Calu3 (cell line): ENCODE measurements at regions not wholly inside any gene's neighbourhood (a gene's known extent, or its start where the extent isn't known, plus 50 kb on each side); places are given as distances from the start of the nearest gene placed in this dataset.

Source experiments
- BruUV-seq: library from RNA; stranded (reverse); fragments of 400-500 nt; replicated peaks from 2 replicates; lab custom pipeline; 2021; lab: Mats Ljungman, UMichigan
- CTCF ChIA-PET: fragments of 300-600 bp; sonication (Branson Sonifier 250); formaldehyde crosslinking; loops from one replicate; lab custom pipeline; 2022; ENCODE audit warnings: antibody characterized with exemption; lab: Charles Lee
- DNase-seq: peaks from one replicate; pipeline ENCODE4 v3.0.0; 2022
- H3K27ac Mint-ChIP-seq: one replicate; pipeline ENCODE4 v1.8.0; 2022; ENCODE audit warnings: mixed read lengths; ENCODE audit not compliant: unreplicated experiment
- H3K27me3 Mint-ChIP-seq: one replicate; pipeline ENCODE4 v1.8.0; 2022; ENCODE audit warnings: mixed read lengths; ENCODE audit not compliant: unreplicated experiment
- H3K36me3 Mint-ChIP-seq: one replicate; pipeline ENCODE4 v1.8.0; 2022; ENCODE audit warnings: mild to moderate bottlenecking, moderate library complexity, mixed read lengths; ENCODE audit not compliant: insufficient read depth, unreplicated experiment
- H3K4me1 Mint-ChIP-seq: one replicate; pipeline ENCODE4 v1.8.0; 2022; ENCODE audit warnings: mild to moderate bottlenecking, low read depth, mixed read lengths; ENCODE audit not compliant: unreplicated experiment
- H3K4me3 Mint-ChIP-seq: one replicate; pipeline ENCODE4 v1.8.0; 2022; ENCODE audit warnings: mild to moderate bottlenecking, low read depth, moderate library complexity, mixed read lengths; ENCODE audit not compliant: unreplicated experiment
- H3K9me3 Mint-ChIP-seq: one replicate; pipeline ENCODE4 v1.8.0; 2022; ENCODE audit warnings: low read depth, mixed read lengths; ENCODE audit not compliant: unreplicated experiment
- CTCF ChIP-seq: fragments of 200-600 bp; IDR thresholded peaks from one replicate; pipeline ENCODE4 v1.8.0; 2022; ENCODE audit warnings: antibody characterized with exemption; ENCODE audit not compliant: unreplicated experiment
- intact Hi-C: fragments of 100-400 bp; cut with micrococcal nuclease; formaldehyde crosslinking; loops from one replicate; pipeline ENCODE4 v1.10.0; 2022; ENCODE audit not compliant: unreplicated experiment

- no peak for TF ChIP-seq CTCF
- no TSS peak for BruUV-seq
- H3K27me3 Mint-ChIP-seq, result no peaks in the 10 kb centered on the region
- intact Hi-C loops, result no loop called here
- H3K9me3 Mint-ChIP-seq, result no peaks in the 10 kb centered on the region
- no peak overlapping the region for H3K27ac Mint-ChIP-seq
- no peak overlapping the region for H3K4me3 Mint-ChIP-seq
- CTCF ChIA-PET, result no interaction called here
- H3K4me1 Mint-ChIP-seq, result no peaks in the 10 kb centered on the region
- H3K36me3 Mint-ChIP-seq, result no peaks in the 10 kb centered on the region
- no peak for DNase-seq
Observed at GRCh38 chr3:71873093-71873611, 88.2 kb upstream of the PROK2 start.

- Mint-ChIP-seq H3K27ac (no peak overlapping the region), H3K9me3 (no peaks in the 10 kb centered on the region), H3K27me3 (no peaks in the 10 kb centered on the region), H3K4me1 (no peaks in the 10 kb centered on the region), H3K4me3 (no peak overlapping the region), H3K36me3 (no peaks in the 10 kb centered on the region)
- CTCF ChIA-PET, result no interaction called here
- no peak for DNase-seq
- intact Hi-C loops, result no loop called here
- no peak for TF ChIP-seq CTCF
- BruUV-seq, result no TSS peak
Observed at GRCh38 chr3:71872256-71872655, 87.3 kb upstream of the PROK2 start.

GRCh38 chr3:71870966-71871512, 86.1 kb upstream of the PROK2 start:
- no peak for TF ChIP-seq CTCF
- no peaks in the 10 kb centered on the region for H3K4me1 Mint-ChIP-seq
- intact Hi-C loops, result no loop called here
- no peaks in the 10 kb centered on the region for H3K36me3 Mint-ChIP-seq
- no peaks in the 10 kb centered on the region for H3K9me3 Mint-ChIP-seq
- no peak for DNase-seq
- no peaks in the 10 kb centered on the region for H3K27me3 Mint-ChIP-seq
- CTCF ChIA-PET, result no interaction called here
- BruUV-seq, result no TSS peak
- H3K27ac Mint-ChIP-seq, result no peak overlapping the region
- H3K4me3 Mint-ChIP-seq, result no peak overlapping the region

GRCh38 chr3:71868876-71869275, 83.9 kb upstream of the PROK2 start:
- CTCF ChIA-PET, result no interaction called here
- TF ChIP-seq CTCF, result no peak
- no peak overlapping the region for H3K4me3 Mint-ChIP-seq
- no peaks in the 10 kb centered on the region for H3K9me3 Mint-ChIP-seq
- BruUV-seq, result no TSS peak
- intact Hi-C loops, result no loop called here
- no peak overlapping the region for H3K27ac Mint-ChIP-seq
- H3K4me1 Mint-ChIP-seq, result no peaks in the 10 kb centered on the region
- DNase-seq, result no peak
- H3K36me3 Mint-ChIP-seq, result no peaks in the 10 kb centered on the region
- H3K27me3 Mint-ChIP-seq, result peaks cover 15% of the 10 kb centered on the region
